ENCODE measurements at regions not wholly inside any gene's neighbourhood (a gene's known extent, or its start where the extent isn't known, plus 50 kb on each side); places are given as distances from the start of the nearest gene placed in this dataset.

GRCh38 chr7:68707958-68708357 lies 890.3 kb upstream of the AUTS2 start (continued):
- TF ChIP-seq CTCF (conservative IDR thresholded peaks at IDR 0.05; ENCODE audit: low read depth in 2 of 2) (no peak), STAT1 (IDR thresholded peaks at IDR 0.05; ENCODE audit: unreplicated experiment) (no peak), ZNF331 (CRISPR knock-in tag; IDR thresholded peaks at IDR 0.05; ENCODE audit: low read depth) (no peak), EZH2 (IDR thresholded peaks at IDR 0.05; ENCODE audit: low read depth, unreplicated experiment) (no peak)

- peaks cover 59% of the 10 kb centered on the region for H3K36me3 Mint-ChIP-seq (ENCODE audit: low read depth)
- DNase-seq (ENCODE audit: low spot score), result no peak
- H3K27me3 Mint-ChIP-seq (ENCODE audit: insufficient read depth, low read depth, poor library complexity), result no peaks in the 10 kb centered on the region
- peaks cover 99% of the 10 kb centered on the region for H3K9me3 Mint-ChIP-seq
- Histone ChIP-seq H3K4me3 (no peak overlapping the region), H3K4me1 (ENCODE audit: insufficient read depth) (no peaks in the 10 kb centered on the region), H2AFZ (no peak overlapping the region), H3K27ac (ENCODE audit: low read depth) (no peak overlapping the region), H3K4me2 (no peak overlapping the region), H4K20me1 (replicated peaks; ENCODE audit: insufficient read depth) (no peaks in the 10 kb centered on the region), H3K27me3 (ENCODE audit: insufficient read depth) (no peaks in the 10 kb centered on the region), H3K9me2 (ENCODE audit: insufficient read depth) (no peaks in the 10 kb centered on the region), H3K79me2 (replicated peaks; ENCODE audit: insufficient read depth) (no peaks in the 10 kb centered on the region), H3K36me3 (ENCODE audit: insufficient read depth) (no peaks in the 10 kb centered on the region), H3F3A (replicated peaks; ENCODE audit: low read depth) (no peaks in the 10 kb centered on the region)
- no peak overlapping the region for H3K27ac Mint-ChIP-seq
- no peak for ATAC-seq
- no peak overlapping the region for H3K4me3 Mint-ChIP-seq
- H3K4me1 Mint-ChIP-seq, result no peaks in the 10 kb centered on the region
- TF ChIP-seq CTCF (conservative IDR thresholded peaks at IDR 0.05; ENCODE audit: low read depth in 2 of 2) (no peak), REST (IDR thresholded peaks at IDR 0.05; ENCODE audit: unreplicated experiment) (no peak), STAT1 (IDR thresholded peaks at IDR 0.05; ENCODE audit: unreplicated experiment) (no peak), ZNF114 (CRISPR knock-in tag; IDR thresholded peaks at IDR 0.05) (no peak), ZNF331 (CRISPR knock-in tag; IDR thresholded peaks at IDR 0.05; ENCODE audit: low read depth) (no peak), EZH2phosphoT487 (IDR thresholded peaks at IDR 0.05; ENCODE audit: unreplicated experiment) (no peak), JUNB (IDR thresholded peaks at IDR 0.05; ENCODE audit: unreplicated experiment) (no peak), CREB1 (CRISPR knock-in tag; IDR thresholded peaks at IDR 0.05; ENCODE audit: low read depth) (no peak), EZH2 (IDR thresholded peaks at IDR 0.05; ENCODE audit: low read depth, unreplicated experiment) (no peak), POLR2AphosphoS5 (IDR thresholded peaks at IDR 0.05; ENCODE audit: low read depth) (no peak), ETS1 (IDR thresholded peaks at IDR 0.05) (no peak), NANOG (IDR thresholded peaks at IDR 0.05; ENCODE audit: borderline replicate concordance) (no peak)
Measured at GRCh38 chr7:68712956-68713495, 885.2 kb upstream of the AUTS2 start.
